HL-60/S4 treated with phorbol 12-myristate 13-acetate at 8.2 ng/mL for 4 days and 3 days (cell line): ENCODE measurements at regions not wholly inside any gene's neighbourhood (a gene's known extent, or its start where the extent isn't known, plus 50 kb on each side); places are given as distances from the start of the nearest gene placed in this dataset.

Experiments used
- in situ Hi-C: fragments of 300-500 bp; cut with MboI; formaldehyde crosslinking; loops from 2 replicates; pipeline ENCODE4 v1.15.0; 2022; ENCODE audit warnings: low sequenced_read_pairs

DNA sequence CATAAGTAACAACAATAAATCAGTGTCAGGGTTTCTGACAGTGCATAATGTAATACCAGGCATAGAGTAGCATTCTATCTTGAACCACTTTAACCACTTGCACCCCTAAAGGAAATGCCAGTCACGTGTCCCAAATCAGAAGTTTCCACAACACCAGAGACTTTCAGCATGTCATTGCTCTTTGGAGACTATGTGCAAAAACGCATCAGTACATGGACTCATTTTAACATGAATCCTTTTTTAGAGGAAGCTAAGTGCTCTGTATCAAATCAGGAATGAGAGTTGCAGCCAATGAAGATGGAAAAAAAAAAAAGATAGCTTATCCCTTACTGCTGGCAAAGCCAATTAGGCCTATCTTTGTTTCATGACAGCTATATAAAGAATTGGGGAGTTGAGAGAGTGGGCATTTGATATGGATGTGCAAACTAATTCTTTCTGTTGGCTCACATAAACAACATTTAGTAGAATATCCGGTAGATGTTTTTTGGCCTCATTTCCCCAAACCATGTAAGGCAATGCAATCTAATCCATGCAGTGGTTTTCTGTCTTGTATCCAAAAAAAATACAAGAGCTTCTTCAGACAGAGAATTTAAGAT lies 353.1 kb downstream of the IRS1 start:
- in situ Hi-C loops, result no loop called here

DNA sequence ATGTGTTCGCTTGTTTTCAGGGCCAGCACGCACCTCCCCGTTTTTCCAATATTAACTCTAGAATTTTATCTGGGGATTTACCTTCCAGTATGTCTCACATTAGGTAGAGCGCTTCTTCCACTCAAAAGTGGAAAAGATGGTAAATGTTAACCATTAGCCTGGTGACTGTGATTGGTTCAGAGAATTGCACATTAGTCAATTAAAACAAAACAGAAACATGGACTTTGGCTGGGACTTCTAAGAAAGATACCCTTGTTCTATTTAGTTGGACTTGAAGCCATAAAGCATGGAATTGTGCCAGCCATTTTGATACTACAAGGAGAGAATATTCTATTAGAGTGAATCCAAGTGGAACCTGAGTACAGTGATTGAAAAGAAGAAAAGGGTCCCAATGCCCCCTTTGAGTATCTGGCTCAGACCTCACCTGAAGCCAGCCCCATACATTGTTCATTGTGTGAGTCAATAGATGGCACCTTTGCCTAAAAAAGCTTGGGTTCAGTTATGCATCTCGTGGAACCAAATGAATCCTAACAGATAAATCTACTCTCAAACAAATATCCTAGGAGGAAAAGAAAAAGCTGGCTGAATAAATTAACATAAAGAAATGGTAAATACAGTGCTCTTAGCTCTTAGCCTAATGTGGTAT lies 354.3 kb downstream of the IRS1 start:
- in situ Hi-C loops, result no loop called here

DNA sequence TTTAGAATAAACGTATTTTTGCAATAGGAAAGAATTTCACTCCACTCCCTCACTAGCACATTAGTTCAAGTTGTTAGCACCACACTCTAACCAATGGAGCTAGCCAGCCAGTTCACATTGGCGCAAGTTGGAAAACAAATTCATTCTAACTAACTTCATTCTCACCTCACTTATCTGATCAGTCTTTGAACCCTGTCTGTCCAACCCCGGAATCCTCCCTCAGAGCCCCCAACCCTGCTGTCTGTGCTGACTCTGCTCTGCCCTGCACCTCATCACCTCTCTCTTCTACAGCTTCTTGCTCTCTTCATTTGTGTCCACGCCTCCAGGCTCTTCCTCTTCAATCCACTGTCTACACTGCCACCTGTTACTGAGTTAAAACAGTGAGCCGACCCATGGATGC lies 356.5 kb downstream of the IRS1 start:
- in situ Hi-C loops, result no loop called here

DNA sequence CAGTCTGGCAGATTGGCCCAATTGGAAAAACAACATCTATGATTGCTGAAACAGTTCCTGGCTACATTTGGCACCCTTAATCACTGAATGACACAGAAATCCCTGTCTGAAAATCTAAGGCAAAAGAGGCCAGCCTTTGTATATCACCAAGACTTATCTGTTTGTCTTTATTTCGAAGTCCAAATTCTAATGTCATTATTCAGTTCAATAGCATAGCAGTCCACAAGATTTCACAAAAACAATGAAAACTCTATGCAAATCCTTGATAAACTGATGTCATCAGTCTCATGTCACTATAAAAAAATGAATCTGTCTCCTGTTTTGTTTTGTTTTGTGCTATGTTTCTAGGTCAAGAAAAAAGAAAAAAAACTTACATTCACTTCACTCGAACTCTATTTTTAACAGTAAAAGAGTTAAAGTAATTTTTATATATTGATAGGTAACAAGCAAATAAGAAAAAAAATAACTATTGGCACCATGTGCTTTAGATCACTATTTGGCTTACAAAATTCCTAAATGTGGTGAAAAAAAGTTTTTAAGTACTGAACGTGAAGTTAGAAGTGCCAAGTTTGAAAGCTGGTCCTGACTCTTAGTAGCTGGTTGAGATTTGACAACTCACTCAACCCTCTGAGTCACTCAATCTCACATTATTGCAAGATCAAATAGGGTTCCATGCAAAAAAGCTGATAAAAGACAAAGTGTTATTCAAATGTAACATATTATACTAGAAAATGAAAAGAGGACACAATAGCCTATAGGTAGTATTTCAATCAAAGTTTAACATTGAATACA lies 359.3 kb downstream of the IRS1 start:
- in situ Hi-C loops, result no loop called here

GRCh38 chr2:226439337-226439736 lies 360.3 kb downstream of the IRS1 start:
- in situ Hi-C loops, result no loop called here

- in situ Hi-C loops, result no loop called here
Observed at GRCh38 chr2:226435146-226435545, 364.5 kb downstream of the IRS1 start.

GRCh38 chr2:226434702-226435101 lies 364.9 kb downstream of the IRS1 start:
- in situ Hi-C loops, result no loop called here

DNA sequence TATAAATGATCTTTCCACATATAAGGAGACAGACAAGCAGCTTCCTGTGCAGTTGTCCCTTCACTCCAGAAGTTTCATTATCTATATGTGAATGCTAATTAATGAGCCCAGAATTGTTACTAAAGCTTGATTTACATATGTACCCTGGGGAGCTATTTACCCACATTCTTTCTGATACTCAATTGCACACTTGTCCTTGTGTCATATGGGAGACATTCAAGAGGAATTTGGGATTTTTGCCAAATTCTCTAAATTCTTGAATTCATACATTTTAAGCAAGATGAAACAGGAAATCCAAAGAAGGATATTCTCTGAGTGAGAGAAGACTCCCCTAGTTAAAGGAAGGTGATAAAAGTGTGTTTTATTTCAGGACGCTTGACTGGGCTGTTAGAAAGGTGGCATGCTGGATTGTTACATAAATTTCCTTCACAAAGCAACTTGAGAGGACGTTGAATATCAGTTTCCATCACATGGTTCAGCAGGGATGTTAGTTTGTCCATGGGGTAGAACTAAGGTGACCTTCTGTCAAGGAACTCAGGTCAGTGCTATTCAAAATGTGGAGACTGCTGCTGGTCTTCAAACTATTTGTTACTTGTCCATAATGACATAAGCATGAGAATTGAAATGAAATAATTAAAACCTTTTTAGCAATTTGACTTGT lies 368.2 kb downstream of the IRS1 start:
- in situ Hi-C loops, result no loop called here

DNA sequence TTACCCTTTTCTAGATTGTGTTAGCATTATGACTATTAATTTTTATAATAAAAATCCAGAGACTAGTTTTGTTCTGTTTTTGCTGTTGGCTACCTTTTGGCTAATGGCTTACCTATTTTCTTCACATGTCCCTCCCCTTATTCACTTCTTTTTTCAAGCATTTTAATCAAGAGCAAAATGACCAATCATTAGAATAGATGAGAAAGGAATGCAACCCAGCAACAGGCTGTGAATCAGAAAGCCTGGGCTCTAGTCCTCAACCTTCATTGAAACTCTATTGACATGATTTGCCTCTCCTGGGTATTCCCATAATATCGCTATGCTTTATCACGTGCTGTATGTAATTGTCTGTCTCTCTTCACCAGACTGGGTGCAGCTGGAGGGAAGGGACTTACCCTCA lies 370.1 kb downstream of the IRS1 start:
- in situ Hi-C loops, result no loop called here

GRCh38 chr2:226427538-226428307 lies 371.9 kb downstream of the IRS1 start:
- in situ Hi-C loops, result no loop called here

GRCh38 chr2:226426292-226426736 lies 373.3 kb downstream of the IRS1 start:
- in situ Hi-C loops, result no loop called here

DNA sequence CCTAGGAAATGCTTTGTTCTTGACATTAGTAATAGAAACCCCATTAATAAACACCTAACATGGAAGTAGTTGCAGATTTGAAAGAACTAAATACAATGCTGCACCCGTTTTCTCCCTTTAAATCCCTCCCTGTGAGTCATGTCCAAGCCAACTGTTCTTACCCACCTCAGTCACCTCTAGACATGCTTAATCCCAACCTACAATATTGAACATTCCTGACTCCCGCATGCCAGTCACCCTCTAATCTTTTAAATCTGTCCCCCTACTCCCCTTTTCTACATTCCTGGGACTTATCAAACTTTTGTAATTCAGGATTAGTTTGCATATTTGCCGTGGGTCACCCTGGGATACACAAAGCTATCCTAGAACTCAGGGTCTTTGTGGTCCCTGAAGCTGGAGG lies 374.6 kb downstream of the IRS1 start:
- in situ Hi-C loops, result no loop called here

DNA sequence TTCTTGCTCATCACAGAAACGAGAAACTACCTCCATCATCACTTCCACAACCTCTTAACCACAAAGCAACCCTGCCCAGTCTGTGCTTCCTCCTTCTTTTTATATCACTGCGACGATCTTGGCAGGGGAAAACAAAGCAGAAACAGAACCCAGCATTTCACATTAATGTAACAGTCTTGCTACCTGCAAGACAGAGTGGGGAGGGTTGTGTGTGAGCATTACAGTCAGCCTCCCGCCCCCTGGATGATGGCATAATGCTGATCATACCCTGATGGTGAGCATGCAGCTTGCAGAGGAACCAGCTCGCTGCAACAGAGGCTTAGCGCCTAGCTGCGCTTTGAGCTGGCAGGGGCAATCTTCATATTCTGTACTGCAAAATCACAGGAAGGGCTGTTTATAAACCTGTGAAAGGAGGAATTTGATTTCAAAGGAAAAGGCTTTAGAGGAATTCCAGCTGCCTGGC lies 376.1 kb downstream of the IRS1 start:
- in situ Hi-C loops, result no loop called here

- in situ Hi-C loops, result no loop called here
Observed at GRCh38 chr2:226420646-226421045, 379.0 kb downstream of the IRS1 start.

GRCh38 chr2:226418521-226418920 lies 381.1 kb downstream of the IRS1 start:
- in situ Hi-C loops, result no loop called here

DNA sequence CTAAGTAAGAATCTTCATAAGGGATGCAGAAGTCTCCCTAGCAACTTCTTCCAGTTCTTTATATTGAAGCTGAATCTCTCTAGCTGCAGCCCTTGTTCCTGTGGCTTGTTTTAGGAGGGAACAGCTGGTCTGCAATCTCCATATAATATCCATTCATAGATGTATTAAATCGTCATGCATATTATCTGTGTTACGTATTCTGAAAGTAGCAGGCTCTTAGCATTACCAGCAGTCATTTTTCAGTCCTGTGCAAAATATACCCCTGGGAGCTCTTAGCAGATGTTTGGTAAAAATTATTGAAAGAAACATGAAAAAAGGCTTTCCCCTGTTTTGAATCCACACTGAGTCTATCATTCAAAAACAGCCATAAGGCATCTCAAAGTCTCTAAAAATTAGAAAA lies 385.3 kb downstream of the IRS1 start:
- in situ Hi-C loops, result no loop called here

DNA sequence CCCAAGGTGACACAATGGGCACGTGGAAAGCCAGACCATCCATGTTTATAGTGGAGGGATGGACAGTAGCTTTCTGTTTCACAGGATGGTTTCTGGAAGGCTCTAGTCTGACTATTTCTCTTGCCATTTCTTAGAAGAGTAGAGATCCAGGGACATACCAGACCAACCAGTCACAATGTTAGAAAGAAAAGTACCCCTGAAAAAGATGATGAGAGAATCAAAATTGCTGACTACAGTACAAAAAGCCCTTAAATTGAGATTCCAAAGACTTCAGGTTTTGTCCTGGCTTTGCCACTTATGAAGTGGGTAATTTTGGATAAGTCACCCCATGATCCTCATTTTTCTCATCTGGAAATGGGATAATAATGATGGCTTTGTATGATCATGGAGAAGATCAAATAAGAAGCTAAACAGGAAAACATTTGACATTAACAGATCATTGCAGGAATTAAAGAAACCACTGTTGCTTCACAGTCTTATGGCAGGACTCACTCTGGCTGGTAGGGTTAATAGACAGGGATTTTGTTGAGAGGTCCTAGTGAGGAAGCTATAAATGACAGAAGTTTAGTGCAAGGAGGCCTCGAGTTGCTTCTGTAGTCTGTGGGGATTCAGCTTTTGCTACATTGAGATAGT lies 386.0 kb downstream of the IRS1 start:
- in situ Hi-C loops, result no loop called here

GRCh38 chr2:226411727-226412360 lies 387.8 kb downstream of the IRS1 start:
- in situ Hi-C loops, result no loop called here

DNA sequence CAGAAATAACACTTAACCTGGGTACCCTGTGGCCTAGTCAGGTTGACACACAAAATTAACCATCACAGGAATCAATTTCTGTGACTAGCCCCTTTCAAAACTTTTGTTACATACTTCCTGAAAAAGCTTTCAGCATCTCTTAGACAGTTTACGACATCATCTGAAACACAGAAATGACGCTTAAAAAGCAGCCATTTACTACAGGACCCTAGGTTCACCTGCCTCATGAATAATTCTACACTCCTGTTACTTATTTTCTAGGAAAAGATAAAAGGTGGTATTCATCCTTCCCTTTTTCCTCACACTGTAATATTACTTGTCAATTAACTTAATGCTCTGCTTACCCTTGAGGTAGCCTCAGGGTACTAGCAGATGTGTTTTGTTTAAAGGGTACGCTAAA lies 388.4 kb downstream of the IRS1 start:
- in situ Hi-C loops, result no loop called here
